ENCODE measurements at regions not wholly inside any gene's neighbourhood (a gene's known extent, or its start where the extent isn't known, plus 50 kb on each side); places are given as distances from the start of the nearest gene placed in this dataset.

DNA sequence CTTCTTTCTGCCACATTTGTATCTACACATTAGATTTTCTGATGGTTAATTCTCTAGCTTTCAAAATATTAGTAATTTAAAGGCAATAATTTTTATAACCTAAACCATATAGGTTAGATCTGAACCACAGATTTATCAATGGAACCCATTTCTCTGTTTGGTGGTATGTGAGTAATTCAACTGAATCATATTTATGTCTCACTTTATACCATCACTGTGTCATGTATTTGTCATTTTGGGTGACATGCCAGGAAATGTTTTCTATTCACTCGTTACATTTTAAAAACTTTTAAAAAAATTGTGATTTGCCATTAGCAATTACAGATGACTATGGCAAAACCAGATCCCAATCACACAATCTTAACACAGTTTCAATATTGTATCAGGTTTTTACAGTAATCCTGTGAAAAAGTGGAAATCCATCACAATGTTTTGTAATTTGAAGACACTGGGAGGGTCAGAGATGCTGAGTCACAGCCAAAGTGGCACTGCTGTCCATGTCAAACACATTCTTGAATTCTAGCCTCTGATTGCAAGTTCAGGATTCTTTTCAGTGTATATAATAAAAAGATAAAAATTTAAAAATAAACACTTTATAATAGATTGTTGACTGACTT is 356.0 kb upstream of the RBMS3 start:
- TF ChIP-seq, protein P1, sequence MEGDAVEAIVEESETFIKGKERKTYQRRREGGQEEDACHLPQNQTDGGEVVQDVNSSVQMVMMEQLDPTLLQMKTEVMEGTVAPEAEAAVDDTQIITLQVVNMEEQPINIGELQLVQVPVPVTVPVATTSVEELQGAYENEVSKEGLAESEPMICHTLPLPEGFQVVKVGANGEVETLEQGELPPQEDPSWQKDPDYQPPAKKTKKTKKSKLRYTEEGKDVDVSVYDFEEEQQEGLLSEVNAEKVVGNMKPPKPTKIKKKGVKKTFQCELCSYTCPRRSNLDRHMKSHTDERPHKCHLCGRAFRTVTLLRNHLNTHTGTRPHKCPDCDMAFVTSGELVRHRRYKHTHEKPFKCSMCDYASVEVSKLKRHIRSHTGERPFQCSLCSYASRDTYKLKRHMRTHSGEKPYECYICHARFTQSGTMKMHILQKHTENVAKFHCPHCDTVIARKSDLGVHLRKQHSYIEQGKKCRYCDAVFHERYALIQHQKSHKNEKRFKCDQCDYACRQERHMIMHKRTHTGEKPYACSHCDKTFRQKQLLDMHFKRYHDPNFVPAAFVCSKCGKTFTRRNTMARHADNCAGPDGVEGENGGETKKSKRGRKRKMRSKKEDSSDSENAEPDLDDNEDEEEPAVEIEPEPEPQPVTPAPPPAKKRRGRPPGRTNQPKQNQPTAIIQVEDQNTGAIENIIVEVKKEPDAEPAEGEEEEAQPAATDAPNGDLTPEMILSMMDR (IDR thresholded peaks at IDR 0.05; ENCODE audit: low read depth, low read length): no peak
- no peak for DNase-seq (ENCODE audit: extremely low read depth, low read depth)

DNA sequence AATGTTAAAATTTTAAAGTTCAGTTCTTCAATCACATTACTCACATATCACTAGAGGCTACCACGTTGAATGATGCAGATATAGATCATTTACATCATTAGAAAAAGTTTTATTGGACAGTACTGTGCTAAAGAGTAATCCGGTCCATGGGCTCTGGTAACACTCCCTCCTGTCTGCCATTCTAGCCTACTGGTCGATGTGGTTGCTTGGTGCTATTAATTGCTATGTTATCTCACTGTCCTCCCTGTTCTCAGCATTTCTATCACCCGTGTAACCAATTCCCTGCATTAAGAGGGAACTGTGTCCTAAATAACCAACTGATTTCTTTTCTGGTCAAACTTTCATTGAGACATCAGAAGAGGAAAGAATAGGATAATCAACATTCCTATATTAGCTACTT is 347.5 kb upstream of the RBMS3 start:
- no peak for DNase-seq (ENCODE audit: extremely low read depth, low read depth)
- TF ChIP-seq, protein P1 (IDR thresholded peaks at IDR 0.05; ENCODE audit: low read depth, low read length): no peak

DNA sequence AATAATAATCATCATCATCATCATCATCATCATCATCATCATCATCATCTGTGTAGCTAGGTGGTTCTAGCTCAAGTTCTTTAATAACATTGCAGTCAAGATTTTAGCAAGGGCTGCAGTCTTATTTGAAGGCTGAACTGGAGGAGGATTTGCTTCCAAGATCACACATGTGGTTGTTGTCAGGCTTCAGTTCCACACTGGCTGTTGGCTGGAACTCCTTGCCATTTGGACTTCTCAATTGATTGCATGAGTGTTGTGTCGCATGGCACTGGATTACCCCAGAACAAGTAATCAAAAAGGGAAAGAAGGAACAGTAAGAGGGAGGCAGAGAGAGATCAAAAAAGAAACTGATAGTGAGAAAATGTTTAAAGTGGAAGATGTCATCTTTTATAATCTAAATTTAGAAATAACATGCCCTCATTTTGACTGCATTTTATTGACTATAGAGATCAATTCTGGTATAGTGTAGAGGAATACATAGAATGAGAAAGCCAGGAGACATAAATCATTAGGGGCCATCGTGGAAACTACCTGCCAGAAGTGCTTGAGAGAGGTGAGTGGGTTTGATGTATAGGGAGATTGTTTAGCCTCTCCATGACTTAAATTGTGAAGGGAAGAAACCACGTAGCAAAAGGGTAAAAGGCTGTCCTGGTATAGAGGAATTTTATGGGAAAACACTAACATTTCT is 346.6 kb upstream of the RBMS3 start:
- TF ChIP-seq, protein P1 (IDR thresholded peaks at IDR 0.05; ENCODE audit: low read depth, low read length): no peak
- no peak for DNase-seq (ENCODE audit: extremely low read depth, low read depth)

DNA sequence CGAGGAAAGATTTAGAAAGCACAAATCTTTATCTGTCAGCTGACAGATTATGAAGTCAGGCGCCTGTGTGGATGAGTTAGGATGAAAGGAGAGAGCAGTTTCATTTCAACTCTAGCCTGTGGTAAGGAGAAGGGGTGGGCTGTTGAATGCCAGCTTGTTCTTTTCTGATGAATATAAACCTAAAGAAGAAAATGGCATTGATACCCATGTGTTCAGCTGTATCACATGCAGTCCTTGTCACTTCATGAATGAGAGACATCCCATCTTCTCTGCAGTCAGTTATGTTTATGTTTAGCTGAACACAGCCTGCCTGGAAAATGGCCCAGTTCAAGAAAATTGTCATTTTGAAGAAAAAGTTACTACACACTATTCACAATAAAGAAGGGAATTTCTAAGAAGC is 345.7 kb upstream of the RBMS3 start:
- DNase-seq (ENCODE audit: extremely low read depth, low read depth): no peak
- TF ChIP-seq, protein P1 (IDR thresholded peaks at IDR 0.05; ENCODE audit: low read depth, low read length): no peak

DNA sequence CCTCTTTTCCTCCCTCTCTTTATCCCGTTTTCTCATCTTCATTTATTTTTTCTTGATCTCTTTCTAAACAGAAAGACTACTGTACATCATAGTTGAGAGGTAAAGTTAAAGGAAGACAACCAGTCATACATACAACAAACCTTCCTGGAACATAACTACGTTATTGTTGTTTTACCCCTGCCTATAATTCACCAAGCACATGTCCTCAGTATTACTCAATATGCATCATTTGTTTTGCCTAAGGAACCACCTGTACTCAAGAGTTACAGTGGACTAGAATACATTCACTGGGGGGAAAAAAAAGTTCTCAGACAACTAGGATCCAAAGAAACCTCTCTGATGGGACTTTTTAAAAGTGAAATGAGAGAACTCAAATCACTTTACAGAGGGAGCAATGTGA is 344.7 kb upstream of the RBMS3 start:
- DNase-seq (ENCODE audit: extremely low read depth, low read depth): no peak
- TF ChIP-seq, protein P1 (IDR thresholded peaks at IDR 0.05; ENCODE audit: low read depth, low read length): no peak

DNA sequence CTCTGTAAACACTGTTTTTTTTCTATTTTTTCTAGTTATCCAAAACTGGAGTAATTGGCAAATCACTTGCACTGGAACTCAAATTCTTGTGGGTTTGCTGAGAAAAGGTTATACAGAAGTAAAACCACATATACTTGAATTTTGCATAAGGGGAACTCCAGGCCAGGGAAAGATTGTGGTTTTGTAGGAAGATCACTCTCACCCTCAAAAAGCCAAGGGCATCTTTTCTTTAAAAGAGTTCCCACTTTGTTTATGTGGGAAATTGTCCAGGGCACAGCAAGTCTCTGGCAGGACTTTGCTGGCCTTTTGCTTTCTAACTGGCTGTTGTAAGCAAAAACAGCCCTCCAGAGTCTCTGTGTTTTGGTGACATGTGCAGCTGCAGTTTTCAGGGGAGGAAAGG is 340.3 kb upstream of the RBMS3 start:
- peak; percentile 91 for DNase-seq (ENCODE audit: extremely low read depth, low read depth)
- TF ChIP-seq, protein P1 (IDR thresholded peaks at IDR 0.05; ENCODE audit: low read depth, low read length): no peak

DNA sequence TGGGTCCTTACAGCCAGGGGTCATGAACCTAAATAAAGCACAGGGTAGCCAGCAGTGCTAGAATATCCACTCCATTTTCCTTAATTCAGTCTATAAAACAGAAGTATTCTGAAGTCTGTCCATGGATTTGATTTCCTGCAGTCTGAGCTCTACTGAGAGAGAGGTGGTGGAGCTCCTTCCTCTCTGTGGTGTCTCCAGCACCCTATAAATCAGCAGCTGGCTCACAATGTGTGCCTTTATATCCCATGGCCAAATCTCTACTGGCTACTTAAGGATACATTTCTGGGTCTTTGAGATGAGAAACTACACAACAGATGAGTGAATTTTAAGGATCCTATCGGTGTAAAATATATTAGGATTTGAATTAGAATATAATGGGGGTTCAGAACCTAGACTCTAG is 339.9 kb upstream of the RBMS3 start:
- DNase-seq (ENCODE audit: extremely low read depth, low read depth): no peak
- TF ChIP-seq, protein P1 (IDR thresholded peaks at IDR 0.05; ENCODE audit: low read depth, low read length): no peak

Data from AG09319 (cell line).